Inflammatory macrophage treated with lipopolysaccharide for 4 hours (primary cell): ENCODE measurements at regions not wholly inside any gene's neighbourhood (a gene's known extent, or its start where the extent isn't known, plus 50 kb on each side); places are given as distances from the start of the nearest gene placed in this dataset.
"Not testable (repeated sequence)": the region's sequence is repeated elsewhere in the genome, so short reads cannot be mapped to it uniquely, and the experiment has no call there.

ENCODE experiments used
- DNase-seq: peaks from one replicate; pipeline ENCODE4 v3.0.0-alpha.2; 2020

DNA sequence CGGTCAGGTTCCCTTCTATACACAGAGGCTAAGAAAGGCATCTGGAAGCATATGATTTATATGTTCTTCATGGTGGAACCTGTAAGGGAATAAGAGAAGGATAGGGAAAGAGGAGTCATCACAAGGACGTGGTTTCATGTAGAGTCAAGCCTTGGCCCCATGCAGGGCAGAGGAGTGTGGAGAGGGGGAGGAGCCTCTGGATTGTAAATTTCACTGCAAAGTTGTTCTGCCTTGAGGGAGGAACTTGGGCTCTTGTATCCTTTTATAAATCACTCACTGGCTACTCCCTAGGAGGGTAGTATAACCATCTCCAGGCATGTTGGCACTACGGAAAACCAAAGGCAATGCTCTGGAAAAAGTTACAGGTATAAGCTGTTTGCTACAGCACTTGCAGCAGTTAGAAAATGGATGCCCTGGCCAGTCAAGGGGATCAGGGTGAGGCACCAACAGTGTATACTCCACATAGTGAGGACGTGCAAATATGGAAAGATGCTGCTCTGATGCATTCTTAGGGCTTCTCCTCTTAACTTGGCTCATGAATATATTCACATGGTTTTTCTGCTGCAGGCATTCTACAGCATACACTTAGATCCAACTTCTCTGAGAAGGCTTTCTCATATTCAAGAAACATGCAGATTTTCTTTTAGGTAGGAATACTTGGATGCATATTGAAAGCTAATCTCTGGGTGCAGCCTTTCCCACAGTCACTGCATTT lies 60.3 kb upstream of the ZNF81 start:
- DNase-seq: no peak

DNA sequence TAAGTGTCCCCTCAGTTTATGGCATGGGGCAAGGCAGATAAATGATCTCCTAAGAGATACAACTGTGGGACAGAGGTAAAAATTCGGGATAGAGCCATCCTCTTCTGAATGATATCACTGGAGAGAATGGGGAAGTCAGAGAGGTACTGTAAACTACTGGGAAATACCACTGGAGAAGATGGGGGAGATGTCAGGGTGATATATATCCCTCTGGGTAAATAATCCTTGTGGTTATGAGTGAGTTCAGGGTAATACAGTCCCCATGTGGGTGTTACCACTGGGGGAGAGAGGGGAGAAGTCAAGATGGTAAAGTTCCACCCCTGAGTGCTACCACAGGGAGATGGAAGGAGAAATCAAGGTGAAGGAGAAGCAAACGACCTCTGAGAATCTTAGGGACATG lies 63.9 kb upstream of the ZNF81 start:
- no peak for DNase-seq

DNA sequence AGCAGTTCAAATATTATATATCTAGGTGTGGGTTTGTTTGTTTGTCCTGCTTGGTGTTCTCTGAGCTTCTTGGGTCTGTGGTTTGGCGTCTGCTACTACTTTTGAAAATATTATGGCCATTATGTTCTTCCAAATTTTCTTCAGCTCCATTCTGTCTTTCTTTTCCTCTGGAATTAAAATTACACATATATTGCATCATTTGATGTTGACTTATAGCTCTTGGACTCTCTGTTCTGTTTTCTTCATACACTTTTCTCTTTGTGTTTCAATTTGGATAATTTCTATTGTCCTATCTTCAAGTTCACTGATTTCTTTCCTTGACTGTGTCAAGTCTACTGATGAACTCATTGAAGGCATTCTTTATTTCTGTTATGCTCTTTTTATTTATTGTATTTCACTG lies 65.2 kb upstream of the ZNF81 start:
- DNase-seq: no peak

DNA sequence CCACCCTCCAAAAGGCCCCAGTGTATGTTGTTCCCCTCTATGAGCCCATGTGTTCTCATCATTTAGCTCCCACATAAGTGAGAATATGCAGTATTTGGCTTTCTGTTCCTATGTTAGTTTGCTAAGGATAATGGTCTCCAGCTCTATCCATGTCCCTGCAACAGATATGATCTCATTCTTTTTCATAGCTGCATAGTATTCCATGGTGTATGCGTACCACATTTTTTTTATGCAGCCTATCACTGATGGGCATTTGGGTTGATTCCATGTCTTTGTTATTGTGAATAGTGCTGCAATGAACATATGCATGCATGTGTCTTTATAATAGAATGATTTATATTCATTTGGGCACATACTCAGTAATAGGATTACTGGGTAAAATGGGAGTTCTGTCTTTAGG lies 73.9 kb upstream of the ZNF81 start:
- not testable (repeated sequence) for DNase-seq

DNA sequence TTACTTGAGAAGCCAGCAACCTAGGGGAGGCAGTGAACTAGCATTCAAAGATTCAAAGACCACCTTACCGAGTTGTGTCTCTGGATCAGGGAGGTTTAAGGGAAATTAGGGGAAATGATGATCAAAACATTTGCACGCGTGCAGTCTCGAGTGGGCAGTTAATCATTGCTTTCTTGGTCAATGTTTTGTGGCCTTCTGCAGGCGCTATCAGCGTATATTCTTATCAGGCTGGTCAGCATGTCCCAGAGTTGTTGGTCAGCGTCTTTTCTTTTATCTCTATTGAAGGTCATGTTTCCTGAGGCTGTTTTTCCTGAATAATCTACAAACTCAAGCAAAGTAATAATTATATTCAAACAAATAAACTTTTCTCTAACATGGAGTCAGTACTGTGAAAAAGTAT lies 84.0 kb upstream of the ZNF81 start:
- no peak for DNase-seq

DNA sequence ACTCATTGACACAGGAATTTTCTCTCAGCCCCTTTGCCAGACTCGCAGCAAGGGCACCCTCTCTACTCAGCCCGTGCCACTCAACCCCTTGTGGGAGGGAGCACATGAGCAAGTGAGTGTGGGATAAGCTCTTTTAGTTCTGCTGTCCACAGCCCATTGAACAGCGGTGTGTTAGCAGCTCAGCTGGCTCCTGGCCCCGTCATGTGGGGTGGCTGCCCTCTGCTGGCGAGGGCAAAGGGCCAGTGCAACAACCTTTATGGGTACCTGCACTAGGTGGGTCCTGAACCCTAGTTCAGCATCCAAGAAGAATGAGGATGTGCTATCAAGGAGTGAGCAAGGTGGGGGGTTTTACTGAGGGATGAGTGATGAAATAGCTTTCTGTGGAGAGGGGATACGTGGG lies 85.0 kb upstream of the ZNF81 start:
- DNase-seq: peak; percentile 7

DNA sequence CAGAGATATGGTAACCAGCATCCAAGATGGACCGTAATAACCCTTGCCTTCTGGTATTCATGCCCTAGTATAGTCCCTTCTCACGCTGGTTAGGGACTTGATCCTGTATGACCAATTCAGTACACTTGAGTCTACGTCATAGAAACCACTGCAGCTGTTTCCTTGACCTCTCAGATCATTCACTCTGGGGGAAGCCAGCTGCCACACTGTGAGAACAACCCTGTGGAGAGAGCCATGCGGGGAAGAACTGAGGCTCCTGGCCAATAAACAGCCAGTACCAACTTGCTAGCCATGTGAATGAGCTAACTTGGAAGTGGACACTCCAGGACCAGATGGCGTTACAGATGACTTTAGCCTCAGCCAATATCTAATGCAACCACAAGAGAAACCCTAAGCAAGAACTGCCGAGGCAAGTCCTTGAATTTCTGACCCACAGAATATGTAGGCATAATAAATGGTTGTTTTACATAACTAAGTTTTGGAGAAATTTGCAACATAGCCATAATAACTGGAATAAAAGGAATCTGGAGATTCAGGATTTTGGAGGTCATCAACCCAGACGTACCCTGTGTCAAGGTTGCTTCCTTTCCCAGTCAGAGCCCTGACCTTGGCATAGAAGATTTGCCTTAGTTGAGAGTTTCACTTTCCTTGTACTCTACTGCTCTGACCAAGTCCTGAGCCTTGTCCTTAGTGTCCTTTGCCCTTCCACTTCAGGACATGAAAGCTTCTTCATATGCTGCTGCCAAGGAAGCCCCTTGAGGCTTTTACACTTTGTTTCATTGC lies 87.3 kb upstream of the ZNF81 start:
- DNase-seq: no peak

DNA sequence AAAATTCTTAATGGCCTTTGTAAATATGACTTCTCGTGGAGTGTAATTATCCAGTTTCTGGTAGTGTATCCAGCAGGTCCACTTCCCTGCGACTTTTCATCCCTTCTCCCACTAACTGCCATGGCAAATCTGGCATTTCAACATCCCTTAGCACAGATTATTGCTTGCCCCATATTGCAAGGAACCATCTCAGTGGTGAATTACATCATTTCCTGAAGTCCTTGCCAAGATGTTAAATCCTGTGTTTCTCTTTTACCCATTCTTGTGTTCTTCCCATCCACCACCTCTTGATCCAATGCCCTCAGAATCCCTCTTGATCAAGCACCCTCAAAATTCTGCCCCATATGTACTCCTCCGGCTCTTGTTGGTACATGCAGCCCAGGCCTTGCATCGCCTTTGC lies 88.1 kb upstream of the ZNF81 start:
- DNase-seq: peak; percentile 32

DNA sequence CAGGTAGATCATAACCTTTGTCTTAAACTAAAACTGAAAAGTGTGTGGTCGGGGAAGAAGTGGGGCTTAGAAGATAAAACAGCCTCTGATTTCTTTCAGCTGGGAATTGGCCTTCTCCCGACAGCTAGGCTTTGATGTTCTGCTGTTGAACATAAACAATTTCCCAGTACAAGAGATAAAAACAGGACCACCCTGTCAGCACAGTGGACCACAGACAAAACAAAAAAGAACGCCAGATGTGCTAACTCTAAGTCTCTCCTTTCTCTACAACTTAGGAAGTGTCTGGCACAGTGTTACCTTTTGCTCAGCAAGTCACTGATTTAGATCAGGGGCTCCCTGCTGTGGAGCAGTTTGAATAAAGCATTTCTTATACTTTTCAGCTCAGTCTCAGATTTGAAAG lies 87.5 kb upstream of the UXT start:
- no peak for DNase-seq

DNA sequence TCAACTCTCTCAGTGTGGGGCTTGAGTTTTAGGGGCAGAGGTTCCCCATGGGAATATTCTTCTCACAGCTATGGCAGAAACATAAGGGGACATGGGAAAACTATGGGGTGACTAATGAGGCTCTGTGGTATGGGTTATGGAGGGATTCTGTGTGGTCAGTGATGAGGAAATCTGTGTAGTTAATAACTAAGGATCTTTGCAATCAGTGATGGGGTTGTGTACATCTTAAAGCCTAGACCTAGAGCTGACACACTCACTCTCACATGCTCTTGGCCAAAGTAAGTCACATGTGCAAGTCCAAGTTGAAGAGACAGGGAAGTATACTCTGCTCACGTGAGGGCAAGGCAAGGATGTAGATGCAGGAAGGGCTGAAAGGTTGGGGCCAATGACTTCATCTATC lies 86.4 kb upstream of the UXT start:
- peak; percentile 48 for DNase-seq

DNA sequence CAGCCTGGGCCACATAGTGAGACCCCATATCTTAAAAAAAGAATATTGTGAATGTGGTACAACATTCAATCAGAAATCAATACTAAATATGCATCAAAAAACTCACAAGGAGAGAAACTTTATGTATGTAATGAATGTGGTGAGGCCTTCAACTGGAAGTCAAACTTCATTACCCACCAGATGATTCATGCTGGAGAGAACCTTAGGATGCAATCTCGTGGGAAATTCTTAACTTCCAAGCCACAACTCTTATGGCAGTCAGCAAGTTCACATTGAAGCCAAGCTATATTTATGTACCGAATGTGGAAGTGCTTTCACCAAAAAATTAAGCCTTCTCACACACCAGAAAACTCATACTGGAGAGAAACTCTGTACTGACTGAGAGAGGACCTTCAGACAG lies 84.5 kb upstream of the UXT start:
- peak; percentile 52 for DNase-seq

DNA sequence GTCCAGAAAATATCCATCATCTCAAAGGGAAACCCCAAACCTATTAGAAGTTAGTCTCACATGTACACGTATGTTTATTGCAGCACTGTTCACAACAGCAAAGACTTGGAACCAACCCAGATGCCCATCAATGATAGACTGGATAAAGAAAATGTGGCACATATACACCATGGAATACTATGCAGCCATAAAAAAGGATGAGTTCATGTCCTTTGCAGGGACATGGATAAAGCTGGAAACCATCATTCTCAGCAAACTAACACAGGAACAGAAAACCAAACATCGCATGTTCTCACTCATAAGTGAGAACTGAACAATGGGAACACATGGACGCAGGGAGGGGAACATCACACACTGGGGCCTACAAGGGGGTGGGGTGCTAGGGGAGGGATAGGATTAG lies 79.9 kb upstream of the UXT start:
- DNase-seq: not testable (repeated sequence)

DNA sequence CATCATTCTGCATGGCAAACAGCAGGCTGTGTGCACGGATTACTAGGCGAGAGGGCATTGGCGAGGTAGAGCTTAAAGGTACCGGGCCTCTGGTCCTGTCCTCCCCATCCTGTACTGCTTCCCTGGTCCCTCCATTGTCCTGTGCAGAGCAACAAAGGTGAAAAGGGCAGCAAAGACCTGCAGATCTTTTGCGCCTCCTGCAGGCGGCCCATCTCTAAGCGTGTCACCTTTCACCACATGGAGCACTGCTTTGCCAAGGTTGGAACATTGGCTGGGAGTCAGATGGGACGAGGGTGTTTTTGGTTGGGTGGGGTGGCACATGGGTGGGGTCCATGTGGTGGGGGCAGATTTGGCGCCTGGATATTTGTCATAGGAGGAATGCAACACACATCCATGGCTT lies 64.7 kb upstream of the UXT start:
- DNase-seq: peak; percentile 14

DNA sequence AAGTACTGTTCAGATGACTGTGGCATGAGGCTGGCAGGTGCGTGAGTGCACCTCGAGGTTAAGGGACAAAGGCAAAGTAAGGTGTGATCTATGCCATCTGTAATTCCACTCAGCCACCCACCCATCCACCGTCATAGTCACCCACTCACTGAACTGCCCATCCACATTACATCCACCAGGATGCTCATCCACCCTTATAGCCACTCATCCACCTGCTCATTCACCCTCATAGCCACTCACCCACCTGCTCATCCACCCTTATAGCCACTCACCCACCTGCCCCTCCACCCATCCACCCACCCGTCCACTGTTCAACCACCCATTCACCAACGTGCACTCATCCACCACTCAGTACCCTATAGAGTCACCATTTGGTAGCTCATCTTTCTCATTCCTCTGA lies 64.1 kb upstream of the UXT start:
- DNase-seq: no peak

DNA sequence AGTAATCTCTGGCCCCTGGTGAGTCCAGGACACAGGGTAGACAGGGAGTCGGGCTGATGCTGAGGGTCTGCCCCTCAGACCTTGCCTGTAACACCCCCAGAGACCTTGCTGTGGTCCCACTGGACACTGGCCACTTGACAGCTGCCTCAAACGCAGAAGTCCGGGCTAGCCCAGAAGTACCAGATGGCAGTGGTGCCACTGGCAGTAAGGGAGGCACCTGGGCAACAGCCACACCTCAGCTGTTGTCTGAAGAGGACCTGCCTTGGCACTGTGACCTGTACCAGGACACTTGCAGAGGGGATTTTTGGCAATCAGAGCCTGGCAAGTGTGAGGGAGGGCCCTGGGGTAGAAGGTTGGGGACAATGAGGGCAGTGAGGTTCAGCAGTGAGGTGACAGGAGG lies 63.3 kb upstream of the UXT start:
- DNase-seq: no peak

DNA sequence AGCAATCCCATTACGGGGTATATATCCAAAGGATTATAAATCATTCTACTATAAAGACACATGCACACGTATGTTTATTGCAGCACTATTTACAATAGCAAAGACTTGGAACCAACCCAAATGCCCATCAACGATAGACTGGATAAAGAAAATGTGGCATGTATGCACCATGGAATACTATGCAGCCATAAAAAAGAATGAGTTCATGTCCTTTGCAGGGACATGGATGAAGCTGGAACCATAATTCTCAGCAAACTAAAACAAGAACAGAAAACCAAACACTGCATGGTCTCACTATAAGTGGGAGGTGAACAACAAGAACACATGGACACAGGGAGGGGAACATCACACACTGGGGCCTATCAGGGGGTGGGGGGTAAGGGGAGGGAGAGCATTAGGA lies 56.1 kb upstream of the UXT start:
- not testable (repeated sequence) for DNase-seq

DNA sequence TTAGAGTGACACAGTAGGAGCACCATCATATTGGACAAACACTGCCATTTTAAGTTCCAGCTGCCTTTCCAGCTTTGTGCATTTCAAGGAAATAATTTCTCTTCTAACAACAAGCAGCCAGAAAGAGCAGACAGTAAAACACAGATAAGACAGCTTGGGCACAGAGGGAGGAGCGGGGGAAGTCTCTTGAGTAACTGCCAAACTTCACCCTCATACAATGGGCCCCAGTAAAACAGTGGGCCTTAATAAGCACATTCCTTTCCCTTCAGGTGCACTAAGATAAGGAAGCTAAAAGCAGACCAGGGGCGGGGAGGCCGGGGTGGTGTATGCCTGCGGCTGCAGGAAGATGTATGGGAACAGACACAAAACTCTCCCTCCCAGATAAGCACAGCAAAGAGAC lies 53.7 kb upstream of the UXT start:
- DNase-seq: not testable (repeated sequence)

DNA sequence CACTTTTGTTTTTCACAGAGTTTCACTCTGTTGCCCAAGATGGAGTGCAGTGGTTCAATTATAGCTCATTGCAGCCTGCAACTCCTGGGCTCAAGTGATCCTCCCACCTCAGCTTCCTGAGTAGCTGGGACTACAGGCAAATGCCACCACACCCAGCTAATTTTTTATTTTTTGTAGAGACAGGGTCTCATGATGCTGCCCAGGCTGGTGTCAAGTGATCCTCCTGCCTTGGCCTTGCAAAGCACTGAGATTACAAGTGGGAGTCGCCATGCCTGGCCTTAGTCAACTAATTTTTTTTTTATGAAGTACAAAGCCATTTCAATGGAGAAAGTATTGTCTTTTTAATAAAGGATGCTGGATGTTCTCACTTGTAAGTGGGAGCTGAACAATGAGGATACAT lies 51.3 kb upstream of the UXT start:
- DNase-seq: no peak
